ENCODE measurements at regions not wholly inside any gene's neighbourhood (a gene's known extent, or its start where the extent isn't known, plus 50 kb on each side); places are given as distances from the start of the nearest gene placed in this dataset.
"Not testable (repeated sequence)": the region's sequence is repeated elsewhere in the genome, so short reads cannot be mapped to it uniquely, and the experiment has no call there.

GRCh38 chr15:21249508-21250019, 190.7 kb downstream of the POTEB3 start:
- not testable (repeated sequence) for TF ChIP-seq ZNF416, CTCF, YY1, ZNF18 (tag by site-specific recombination; IDR thresholded peaks at IDR 0.05)

All from HEK293 (cell line).